Activated naive CD4-positive, alpha-beta T cell (primary cell): ENCODE measurements at regions not wholly inside any gene's neighbourhood (a gene's known extent, or its start where the extent isn't known, plus 50 kb on each side); places are given as distances from the start of the nearest gene placed in this dataset.

ENCODE experiments used
- DNase-seq, 4 experiments: peaks; one replicate each; lab custom pipeline; 2025; lab: John Stamatoyannopoulos, UW

GRCh38 chr6:167674486-167674885 is 152.2 kb upstream of the AFDN start:
- DNase-seq: no peak

- DNase-seq: no peak
Measured at GRCh38 chr6:167676000-167676665, 150.6 kb upstream of the AFDN start.

- DNase-seq: no peak
Measured at GRCh38 chr6:167676666-167677421, 149.9 kb upstream of the AFDN start.

- no peak for DNase-seq
Measured at GRCh38 chr6:167677422-167677789, 149.3 kb upstream of the AFDN start.

- no peak for DNase-seq
Measured at GRCh38 chr6:167678102-167679101, 148.3 kb upstream of the AFDN start.

- no peak for DNase-seq
Measured at GRCh38 chr6:167679122-167679736, 147.5 kb upstream of the AFDN start.

GRCh38 chr6:167679790-167680604 is 146.7 kb upstream of the AFDN start:
- DNase-seq: no peak

- DNase-seq: no peak
Measured at GRCh38 chr6:167680605-167681149, 146.0 kb upstream of the AFDN start.

GRCh38 chr6:167682125-167682524 is 144.6 kb upstream of the AFDN start:
- no peak for DNase-seq

GRCh38 chr6:167682546-167683027 is 144.1 kb upstream of the AFDN start:
- DNase-seq: no peak

GRCh38 chr6:167683028-167683862 is 143.5 kb upstream of the AFDN start:
- DNase-seq: no peak

GRCh38 chr6:167684276-167685104 is 142.2 kb upstream of the AFDN start:
- no peak for DNase-seq

- DNase-seq: no peak
Measured at GRCh38 chr6:167685654-167686053, 141.1 kb upstream of the AFDN start.

GRCh38 chr6:167686204-167686893 is 140.4 kb upstream of the AFDN start:
- no peak for DNase-seq

- DNase-seq: no peak
Measured at GRCh38 chr6:167687116-167687725, 139.5 kb upstream of the AFDN start.

- no peak for DNase-seq
Measured at GRCh38 chr6:167688123-167688522, 138.6 kb upstream of the AFDN start.

GRCh38 chr6:167689278-167689677 is 137.4 kb upstream of the AFDN start:
- no peak for DNase-seq

GRCh38 chr6:167689751-167690150 is 137.0 kb upstream of the AFDN start:
- DNase-seq: no peak
